Activated CD4-positive, CD25-positive, alpha-beta regulatory T cell treated with anti-CD3 and anti-CD28 coated beads, Interleukin-2, amount 50 U/mL, for 72 hours (primary cell): ENCODE measurements at regions not wholly inside any gene's neighbourhood (a gene's known extent, or its start where the extent isn't known, plus 50 kb on each side); places are given as distances from the start of the nearest gene placed in this dataset.

ENCODE experiments used
- DNase-seq: peaks from one replicate; pipeline ENCODE4 v3.0.0; 2021

GRCh38 chr12:111069886-111070285 is 149.5 kb upstream of the MYL2 start:
- no peak for DNase-seq

GRCh38 chr12:111068290-111068689 is 147.9 kb upstream of the MYL2 start:
- no peak for DNase-seq

- DNase-seq, result no peak
These were observed 147.1 kb upstream of the MYL2 start for GRCh38 chr12:111067498-111067897.

GRCh38 chr12:111066744-111067437 is 146.5 kb upstream of the MYL2 start:
- DNase-seq, result no peak

GRCh38 chr12:111064982-111065381 is 144.6 kb upstream of the MYL2 start:
- no peak for DNase-seq

- no peak for DNase-seq
These were observed 143.8 kb upstream of the MYL2 start for GRCh38 chr12:111064154-111064553.

- DNase-seq, result no peak
These were observed 143.1 kb upstream of the MYL2 start for GRCh38 chr12:111063295-111064026.

GRCh38 chr12:111057701-111058425 is 137.5 kb upstream of the MYL2 start:
- DNase-seq, result no peak

- peak; percentile 65 for DNase-seq
These were observed 136.5 kb upstream of the MYL2 start for GRCh38 chr12:111056618-111057521.

GRCh38 chr12:111055181-111055880 is 135.0 kb upstream of the MYL2 start:
- no peak for DNase-seq

GRCh38 chr12:111048991-111049390 is 128.6 kb upstream of the MYL2 start:
- no peak for DNase-seq

GRCh38 chr12:111046896-111047295 is 126.5 kb upstream of the MYL2 start:
- DNase-seq, result no peak

- no peak for DNase-seq
These were observed 125.6 kb upstream of the MYL2 start for GRCh38 chr12:111045941-111046340.

GRCh38 chr12:111041091-111041490 is 120.7 kb upstream of the MYL2 start:
- DNase-seq, result no peak

GRCh38 chr12:111040690-111041089 is 120.3 kb upstream of the MYL2 start:
- no peak for DNase-seq

GRCh38 chr12:111038941-111039340 is 118.6 kb upstream of the MYL2 start:
- no peak for DNase-seq

- DNase-seq, result no peak
These were observed 117.7 kb upstream of the MYL2 start for GRCh38 chr12:111038077-111038476.

- DNase-seq, result no peak
These were observed 116.7 kb upstream of the MYL2 start for GRCh38 chr12:111037047-111037446.

- no peak for DNase-seq
These were observed 115.4 kb upstream of the MYL2 start for GRCh38 chr12:111035578-111036301.

- DNase-seq, result no peak
These were observed 114.7 kb upstream of the MYL2 start for GRCh38 chr12:111034886-111035577.
